Sigmoid colon (tissue), 4 donors: ENCODE measurements at regions not wholly inside any gene's neighbourhood (a gene's known extent, or its start where the extent isn't known, plus 50 kb on each side); places are given as distances from the start of the nearest gene placed in this dataset.

Experiments
- CTCF ChIP-seq, 4 experiments: fragments of 450-650 bp in 3 of 4; fragments of 200-600 bp in 1 of 4; IDR thresholded peaks; one replicate each; pipeline ENCODE4 v1.5.1; 2016 to 2019; ENCODE audit warnings: antibody characterized with exemption in 4 of 4, mild to moderate bottlenecking in 3 of 4, moderate library complexity in 2 of 4
- POLR2AphosphoS5 ChIP-seq, 4 donors: sonication (generic); formaldehyde crosslinking; IDR thresholded peaks; one replicate each; pipeline ENCODE4 v1.6.1; 2017; ENCODE audit warnings: antibody characterized with exemption in 4 of 4

DNA sequence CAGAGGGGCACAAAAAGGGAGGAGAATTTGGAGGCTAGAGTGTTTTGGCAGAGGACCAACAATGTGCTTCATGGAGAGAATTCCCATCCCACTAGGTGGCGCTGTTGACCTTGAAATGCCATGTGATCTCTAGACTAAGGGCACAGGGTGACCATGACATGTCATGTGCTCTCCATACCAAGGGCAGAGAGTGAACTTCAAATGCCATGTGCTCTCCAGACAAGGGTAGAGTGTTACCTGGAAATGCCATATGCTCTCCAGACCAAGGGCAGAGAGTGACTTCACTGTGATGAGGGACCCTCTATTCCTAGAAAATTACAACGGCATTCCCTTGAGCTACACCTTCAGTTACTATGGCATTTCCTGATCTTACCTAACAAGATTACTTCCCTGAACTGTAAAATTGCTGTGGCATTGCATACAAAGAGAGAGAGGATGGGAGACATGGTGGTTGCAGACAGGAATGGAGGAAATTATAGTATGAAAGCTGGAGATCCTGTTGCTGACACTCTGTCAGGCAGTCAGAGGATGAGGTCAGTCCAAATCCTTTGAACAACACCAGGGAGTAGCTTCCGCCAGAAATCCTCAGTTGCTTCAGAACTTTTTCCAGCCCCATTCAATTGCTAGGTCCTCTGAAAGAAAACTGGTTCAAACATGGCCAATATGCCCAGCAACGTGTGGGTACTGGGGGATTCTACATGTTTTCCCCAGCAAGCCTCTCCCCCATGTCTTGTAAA is 60.9 kb upstream of the ACSM6 start:
- peak in 3 of 4 experiments; percentile 20 to 55 (median 53) for TF ChIP-seq CTCF (IDR thresholded peaks at IDR 0.05)
- peak in 1 of 4 donors; percentile 57 for TF ChIP-seq POLR2AphosphoS5 (IDR thresholded peaks at IDR 0.05)
